ENCODE measurements at regions not wholly inside any gene's neighbourhood (a gene's known extent, or its start where the extent isn't known, plus 50 kb on each side); places are given as distances from the start of the nearest gene placed in this dataset.

DNA sequence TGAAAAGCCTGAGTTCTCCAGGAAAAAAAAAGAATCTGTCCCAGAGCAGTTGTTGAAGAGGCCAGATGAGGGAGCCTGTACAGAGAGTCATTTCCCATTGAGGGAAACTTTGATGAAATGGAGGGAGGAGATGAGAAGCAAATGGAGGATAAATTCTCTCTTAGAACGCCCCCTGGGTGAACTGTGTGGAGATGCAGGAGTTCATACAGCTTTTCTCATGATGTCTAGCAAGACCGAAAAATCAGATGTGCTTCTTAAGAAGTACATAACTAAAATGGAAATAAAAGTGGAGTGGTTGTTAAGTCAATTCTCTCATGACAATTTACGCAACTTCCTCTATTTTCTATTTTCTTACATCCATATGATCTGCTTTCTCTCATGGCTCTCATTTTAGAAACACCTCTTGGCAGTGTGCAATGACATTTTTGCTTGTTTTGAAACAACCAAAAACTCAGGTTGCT is 1263.1 kb downstream of the PCDH9 start:
- TF ChIP-seq, protein P1, sequence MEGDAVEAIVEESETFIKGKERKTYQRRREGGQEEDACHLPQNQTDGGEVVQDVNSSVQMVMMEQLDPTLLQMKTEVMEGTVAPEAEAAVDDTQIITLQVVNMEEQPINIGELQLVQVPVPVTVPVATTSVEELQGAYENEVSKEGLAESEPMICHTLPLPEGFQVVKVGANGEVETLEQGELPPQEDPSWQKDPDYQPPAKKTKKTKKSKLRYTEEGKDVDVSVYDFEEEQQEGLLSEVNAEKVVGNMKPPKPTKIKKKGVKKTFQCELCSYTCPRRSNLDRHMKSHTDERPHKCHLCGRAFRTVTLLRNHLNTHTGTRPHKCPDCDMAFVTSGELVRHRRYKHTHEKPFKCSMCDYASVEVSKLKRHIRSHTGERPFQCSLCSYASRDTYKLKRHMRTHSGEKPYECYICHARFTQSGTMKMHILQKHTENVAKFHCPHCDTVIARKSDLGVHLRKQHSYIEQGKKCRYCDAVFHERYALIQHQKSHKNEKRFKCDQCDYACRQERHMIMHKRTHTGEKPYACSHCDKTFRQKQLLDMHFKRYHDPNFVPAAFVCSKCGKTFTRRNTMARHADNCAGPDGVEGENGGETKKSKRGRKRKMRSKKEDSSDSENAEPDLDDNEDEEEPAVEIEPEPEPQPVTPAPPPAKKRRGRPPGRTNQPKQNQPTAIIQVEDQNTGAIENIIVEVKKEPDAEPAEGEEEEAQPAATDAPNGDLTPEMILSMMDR (IDR thresholded peaks at IDR 0.05; ENCODE audit: extremely low read depth, low read depth, low read length): peak; percentile 66

DNA sequence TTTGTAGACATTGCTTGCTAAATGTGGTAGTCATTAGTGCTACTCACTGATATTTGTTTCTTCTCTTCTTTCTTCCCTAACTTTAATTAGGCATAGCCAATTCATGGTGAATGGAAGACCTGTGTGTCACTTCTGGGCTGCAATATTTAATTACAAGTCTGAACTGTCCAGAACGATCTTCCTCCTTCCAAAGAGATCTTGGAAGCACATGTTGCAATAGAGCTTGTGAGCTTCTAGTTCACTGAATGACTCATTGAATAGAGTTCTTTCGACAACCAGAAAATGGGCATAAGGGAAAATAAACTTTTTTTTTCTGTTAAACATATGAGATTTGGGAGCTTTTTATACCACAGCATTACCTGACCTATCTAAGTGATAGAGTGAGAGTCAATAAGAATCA is 1264.6 kb downstream of the PCDH9 start:
- Histone ChIP-seq H2AFZ (ENCODE audit: low read length) (no peak overlapping the region), H3K27me3 (ENCODE audit: insufficient read depth, low read length) (no peaks in the 10 kb centered on the region), H4K20me1 (ENCODE audit: insufficient read depth, low read length) (no peaks in the 10 kb centered on the region), H3K36me3 (ENCODE audit: insufficient read depth, low read length) (no peaks in the 10 kb centered on the region), H3K9me3 (ENCODE audit: low read depth, low read length) (no peaks in the 10 kb centered on the region), H3K4me2 (ENCODE audit: insufficient read depth, low read length) (no peak overlapping the region), H3K27ac (ENCODE audit: low read depth, low read length) (no peak overlapping the region), H3K4me3 (ENCODE audit: insufficient read depth, low read length) (no peak overlapping the region), H3K4me1 (ENCODE audit: insufficient read depth, low read length) (no peaks in the 10 kb centered on the region), H3K79me2 (ENCODE audit: insufficient read depth, low read length) (no peaks in the 10 kb centered on the region)
- TF ChIP-seq, protein P1 (IDR thresholded peaks at IDR 0.05; ENCODE audit: extremely low read depth, low read depth, low read length): no peak
- DNase-seq (ENCODE audit: insufficient read length, low spot score, missing footprints): no peak

More for the DNA sequence above, 1263.1 kb downstream of the PCDH9 start:
- Histone ChIP-seq H4K20me1 (ENCODE audit: insufficient read depth, low read length) (no peaks in the 10 kb centered on the region), H3K9me3 (ENCODE audit: low read depth, low read length) (no peaks in the 10 kb centered on the region), H3K79me2 (ENCODE audit: insufficient read depth, low read length) (no peaks in the 10 kb centered on the region), H3K36me3 (ENCODE audit: insufficient read depth, low read length) (no peaks in the 10 kb centered on the region), H2AFZ (ENCODE audit: low read length) (no peak overlapping the region), H3K27me3 (ENCODE audit: insufficient read depth, low read length) (no peaks in the 10 kb centered on the region), H3K4me1 (ENCODE audit: insufficient read depth, low read length) (no peaks in the 10 kb centered on the region), H3K4me2 (ENCODE audit: insufficient read depth, low read length) (no peak overlapping the region), H3K27ac (ENCODE audit: low read depth, low read length) (no peak overlapping the region), H3K4me3 (ENCODE audit: insufficient read depth, low read length) (no peak overlapping the region)
- DNase-seq (ENCODE audit: insufficient read length, low spot score, missing footprints): peak; percentile 69

DNA sequence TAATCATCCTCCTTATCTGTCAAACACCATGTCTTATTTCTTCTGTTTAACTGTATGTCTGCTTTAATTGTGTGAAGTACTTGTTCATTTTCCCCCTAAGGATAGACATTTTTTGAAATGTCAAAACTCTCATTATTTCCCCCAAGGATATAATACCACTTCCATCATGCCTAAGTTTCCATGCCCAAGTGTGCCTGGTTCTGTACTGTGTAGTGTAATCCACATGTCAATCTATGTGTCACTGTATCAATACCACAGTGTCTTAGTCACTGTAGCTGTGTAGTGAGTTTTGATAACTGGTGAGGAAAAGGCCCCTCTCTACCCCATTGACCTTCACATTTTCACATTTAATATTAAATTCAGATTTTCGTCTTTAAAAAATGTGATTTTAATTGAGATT is 1265.5 kb downstream of the PCDH9 start:
- Histone ChIP-seq H3K36me3 (ENCODE audit: insufficient read depth, low read length) (no peaks in the 10 kb centered on the region), H3K4me2 (ENCODE audit: insufficient read depth, low read length) (no peak overlapping the region), H2AFZ (ENCODE audit: low read length) (no peak overlapping the region), H3K4me1 (ENCODE audit: insufficient read depth, low read length) (no peaks in the 10 kb centered on the region), H3K27ac (ENCODE audit: low read depth, low read length) (no peak overlapping the region), H3K79me2 (ENCODE audit: insufficient read depth, low read length) (no peaks in the 10 kb centered on the region), H3K9me3 (ENCODE audit: low read depth, low read length) (no peaks in the 10 kb centered on the region), H3K27me3 (ENCODE audit: insufficient read depth, low read length) (no peaks in the 10 kb centered on the region), H3K4me3 (ENCODE audit: insufficient read depth, low read length) (no peak overlapping the region), H4K20me1 (ENCODE audit: insufficient read depth, low read length) (no peaks in the 10 kb centered on the region)
- TF ChIP-seq, protein P1 (IDR thresholded peaks at IDR 0.05; ENCODE audit: extremely low read depth, low read depth, low read length): no peak
- no peak for DNase-seq (ENCODE audit: insufficient read length, low spot score, missing footprints)

DNA sequence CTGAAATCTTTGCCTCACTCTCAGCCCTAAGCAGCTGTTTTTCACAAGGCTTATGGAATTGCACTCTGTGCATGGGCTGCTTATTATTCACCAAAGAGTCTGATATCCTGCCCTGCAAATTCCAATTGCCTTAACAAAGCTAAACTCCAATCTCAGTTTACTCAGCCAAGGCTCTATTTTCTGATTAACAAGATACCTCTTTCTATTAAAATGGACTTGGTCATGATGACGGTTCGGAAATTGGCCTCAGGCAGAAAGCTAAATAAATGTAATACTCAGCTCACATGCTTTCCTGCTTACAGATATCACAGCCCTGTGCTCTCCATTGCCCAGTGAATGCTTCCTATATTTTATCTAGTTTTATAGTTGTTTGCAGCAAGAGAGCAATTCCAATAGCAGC is 1270.8 kb downstream of the PCDH9 start:
- no peak overlapping the region for H3K4me2 ChIP-seq (ENCODE audit: insufficient read depth, low read length)
- H3K9me3 ChIP-seq (ENCODE audit: low read depth, low read length): no peaks in the 10 kb centered on the region
- no peaks in the 10 kb centered on the region for H3K4me1 ChIP-seq (ENCODE audit: insufficient read depth, low read length)
- H4K20me1 ChIP-seq (ENCODE audit: insufficient read depth, low read length): no peaks in the 10 kb centered on the region
- no peak for DNase-seq (ENCODE audit: insufficient read length, low spot score, missing footprints)
- no peaks in the 10 kb centered on the region for H3K27me3 ChIP-seq (ENCODE audit: insufficient read depth, low read length)
- H3K79me2 ChIP-seq (ENCODE audit: insufficient read depth, low read length): no peaks in the 10 kb centered on the region
- H3K4me3 ChIP-seq (ENCODE audit: insufficient read depth, low read length): no peak overlapping the region
- H3K36me3 ChIP-seq (ENCODE audit: insufficient read depth, low read length): no peaks in the 10 kb centered on the region
- no peak overlapping the region for H3K27ac ChIP-seq (ENCODE audit: low read depth, low read length)
- TF ChIP-seq, protein P1 (IDR thresholded peaks at IDR 0.05; ENCODE audit: extremely low read depth, low read depth, low read length): no peak
- no peak overlapping the region for H2AFZ ChIP-seq (ENCODE audit: low read length)

Data from osteoblast (primary cell).